ENCODE measurements at regions not wholly inside any gene's neighbourhood (a gene's known extent, or its start where the extent isn't known, plus 50 kb on each side); places are given as distances from the start of the nearest gene placed in this dataset.

DNA sequence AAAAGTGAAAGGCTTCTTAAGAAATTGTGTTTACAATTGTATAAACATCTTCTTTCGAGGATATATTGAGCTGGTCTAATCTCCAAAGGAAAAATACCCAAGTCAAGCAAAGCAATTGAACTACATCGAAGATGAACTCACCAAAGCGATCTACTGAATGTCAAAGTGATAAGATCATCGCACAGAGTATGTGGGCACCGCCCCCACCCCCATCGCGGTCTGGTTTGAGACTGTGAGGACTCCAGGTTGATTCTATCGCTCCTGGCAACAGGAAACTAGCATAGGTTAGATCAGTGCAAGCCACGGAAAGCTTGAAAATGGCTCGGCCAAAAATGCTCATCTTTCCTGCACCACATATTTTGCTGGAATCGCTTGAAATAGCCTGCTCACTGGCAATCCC lies 133.2 kb upstream of the RPS6KA2 start:
- Histone ChIP-seq H3K36me3 (peaks cover 0 to 10% (median 0%) of the 10 kb centered on the region in 6 donors), H3K4me3 (no peak overlapping the region), H3K27me3 (replicated peaks in 1 of 7) (peaks cover 0 to 30% (median 0%) of the 10 kb centered on the region in 7 donors), H3K27ac (no peak overlapping the region), H3K9me3 (no peaks in the 10 kb centered on the region), H3K4me1 (peaks cover 0 to 17% (median 2%) of the 10 kb centered on the region in 6 donors)
- intact Hi-C loops (cut with DNase I; ENCODE audit: low total_unique reads), result no loop called here
- no peak for TF ChIP-seq POLR2A (IDR thresholded peaks at IDR 0.05)
- TF ChIP-seq POLR2AphosphoS5 (IDR thresholded peaks at IDR 0.05), result no peak
- TF ChIP-seq, protein P1, sequence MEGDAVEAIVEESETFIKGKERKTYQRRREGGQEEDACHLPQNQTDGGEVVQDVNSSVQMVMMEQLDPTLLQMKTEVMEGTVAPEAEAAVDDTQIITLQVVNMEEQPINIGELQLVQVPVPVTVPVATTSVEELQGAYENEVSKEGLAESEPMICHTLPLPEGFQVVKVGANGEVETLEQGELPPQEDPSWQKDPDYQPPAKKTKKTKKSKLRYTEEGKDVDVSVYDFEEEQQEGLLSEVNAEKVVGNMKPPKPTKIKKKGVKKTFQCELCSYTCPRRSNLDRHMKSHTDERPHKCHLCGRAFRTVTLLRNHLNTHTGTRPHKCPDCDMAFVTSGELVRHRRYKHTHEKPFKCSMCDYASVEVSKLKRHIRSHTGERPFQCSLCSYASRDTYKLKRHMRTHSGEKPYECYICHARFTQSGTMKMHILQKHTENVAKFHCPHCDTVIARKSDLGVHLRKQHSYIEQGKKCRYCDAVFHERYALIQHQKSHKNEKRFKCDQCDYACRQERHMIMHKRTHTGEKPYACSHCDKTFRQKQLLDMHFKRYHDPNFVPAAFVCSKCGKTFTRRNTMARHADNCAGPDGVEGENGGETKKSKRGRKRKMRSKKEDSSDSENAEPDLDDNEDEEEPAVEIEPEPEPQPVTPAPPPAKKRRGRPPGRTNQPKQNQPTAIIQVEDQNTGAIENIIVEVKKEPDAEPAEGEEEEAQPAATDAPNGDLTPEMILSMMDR (IDR thresholded peaks at IDR 0.05 in 8 of 11, conservative IDR thresholded peaks at IDR 0.05 in 3 of 11), result no peak
- DNase-seq, result no peak
- 77 to 85% (median 82%) methylated on average over 11 of the region's 11 CpGs for WGBS, 5 donors

DNA sequence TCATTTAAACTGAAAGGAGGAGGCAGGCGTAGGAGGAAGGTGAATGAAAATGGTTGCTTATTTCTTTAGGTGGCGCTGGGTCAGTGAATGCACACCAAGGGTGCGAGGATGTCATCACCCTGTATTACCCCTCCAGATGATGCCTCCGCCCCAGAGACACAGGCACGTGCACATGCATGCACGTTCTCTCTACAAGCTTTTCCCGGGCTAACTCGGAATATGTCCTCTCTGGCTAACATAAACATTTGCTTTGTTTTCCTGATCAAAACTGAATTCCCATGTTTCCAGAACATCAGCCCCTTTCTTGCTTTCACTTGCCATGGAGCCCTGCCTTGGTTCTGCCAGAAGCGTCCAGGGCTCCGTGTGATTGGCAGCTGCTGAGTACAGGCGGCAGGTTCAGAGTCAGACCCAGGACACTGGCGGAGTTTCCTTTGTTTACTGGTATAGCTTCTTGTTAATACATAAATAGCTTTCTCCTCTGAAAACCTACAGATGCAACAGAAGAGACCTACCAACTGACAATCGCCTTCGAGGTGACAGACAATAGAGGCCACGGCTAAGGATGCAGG lies 131.2 kb upstream of the RPS6KA2 start:
- Histone ChIP-seq H3K27me3 (replicated peaks in 1 of 7) (peaks cover 0 to 32% (median 0%) of the 10 kb centered on the region in 7 donors), H3K27ac (no peak overlapping the region), H3K9me3 (no peaks in the 10 kb centered on the region), H3K4me1 (peaks cover 0 to 17% (median 2%) of the 10 kb centered on the region in 6 donors), H3K36me3 (no peaks in the 10 kb centered on the region), H3K4me3 (no peak overlapping the region)
- DNase-seq, result no peak
- WGBS, 5 donors, result 69 to 78% (median 75%) methylated on average over 15 of the region's 15 CpGs
- TF ChIP-seq POLR2AphosphoS5 (IDR thresholded peaks at IDR 0.05), result no peak
- TF ChIP-seq, protein P1 (IDR thresholded peaks at IDR 0.05 in 8 of 11, conservative IDR thresholded peaks at IDR 0.05 in 3 of 11), result no peak
- TF ChIP-seq POLR2A (IDR thresholded peaks at IDR 0.05), result no peak
- intact Hi-C loops (cut with DNase I; ENCODE audit: low total_unique reads), result no loop called here

DNA sequence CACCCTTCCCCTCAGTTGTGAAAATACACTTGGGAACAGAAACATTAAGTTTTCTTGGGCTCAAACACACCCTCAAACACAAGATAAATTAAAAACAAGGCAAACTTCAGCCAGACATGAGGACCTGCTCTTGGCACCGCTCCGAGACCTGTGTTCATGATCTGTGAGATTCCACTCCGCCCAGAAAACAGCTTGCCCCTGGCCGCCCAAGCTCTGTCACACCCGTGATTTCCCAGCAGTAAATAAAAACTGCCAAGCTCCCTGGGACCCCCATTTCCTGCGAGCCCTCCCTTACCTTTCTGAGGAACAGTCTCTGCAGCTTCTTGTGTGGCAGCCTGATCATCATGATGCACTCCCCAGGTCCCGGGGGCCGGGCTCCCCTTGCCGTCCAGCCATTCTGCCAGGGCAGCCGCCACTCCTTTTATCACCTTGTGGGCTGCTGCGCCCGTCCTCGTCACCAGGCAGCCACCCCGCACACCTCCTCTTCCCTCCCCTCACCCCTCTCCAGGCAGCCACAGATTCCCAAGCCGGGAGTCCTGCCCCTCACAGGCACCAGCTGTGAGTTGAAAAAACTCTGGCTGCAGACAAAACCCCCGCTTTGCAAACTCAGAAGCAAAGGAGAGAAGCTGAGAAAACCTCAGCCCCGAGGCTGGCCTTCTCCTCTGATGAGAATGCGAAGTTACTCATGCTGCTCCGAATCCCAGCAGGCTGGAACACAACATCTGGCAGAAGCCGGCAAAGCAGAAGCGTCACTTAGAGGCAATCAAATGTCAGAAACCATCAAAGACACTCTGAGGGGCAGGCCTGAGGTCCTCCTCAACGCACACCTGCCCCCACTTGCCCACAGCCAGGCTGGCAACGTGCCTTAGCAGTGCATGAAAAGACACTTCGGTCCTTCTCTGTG lies 130.4 kb upstream of the RPS6KA2 start:
- no peak for DNase-seq
- Histone ChIP-seq H3K27ac (no peak overlapping the region), H3K27me3 (replicated peaks in 1 of 7) (peaks cover 0 to 32% (median 0%) of the 10 kb centered on the region in 7 donors), H3K9me3 (no peaks in the 10 kb centered on the region), H3K4me1 (peaks cover 0 to 18% (median 2%) of the 10 kb centered on the region in 6 donors), H3K36me3 (no peaks in the 10 kb centered on the region), H3K4me3 (no peak overlapping the region)
- intact Hi-C loops (cut with DNase I; ENCODE audit: low total_unique reads), result no loop called here
- TF ChIP-seq, protein P1 (IDR thresholded peaks at IDR 0.05 in 8 of 11, conservative IDR thresholded peaks at IDR 0.05 in 3 of 11), result no peak
- TF ChIP-seq POLR2A (IDR thresholded peaks at IDR 0.05) (no peak), POLR2AphosphoS5 (IDR thresholded peaks at IDR 0.05) (no peak)
- WGBS, 5 donors, result 19 to 41% (median 31%) methylated on average over 20 to 24 of the region's 24 CpGs

Measured in spleen (tissue), 11 donors.